SKM-1 (cell line): ENCODE measurements at regions not wholly inside any gene's neighbourhood (a gene's known extent, or its start where the extent isn't known, plus 50 kb on each side); places are given as distances from the start of the nearest gene placed in this dataset.

Experiments
- DNase-seq: peaks from one replicate; lab custom pipeline; 2025; ENCODE audit not compliant: unreplicated experiment; lab: John Stamatoyannopoulos, UW

- DNase-seq: no peak
Observed at GRCh38 chr2:128640845-128641360, 322.2 kb upstream of the HS6ST1 start.

GRCh38 chr2:128641421-128642080 lies 322.9 kb upstream of the HS6ST1 start:
- no peak for DNase-seq

DNA sequence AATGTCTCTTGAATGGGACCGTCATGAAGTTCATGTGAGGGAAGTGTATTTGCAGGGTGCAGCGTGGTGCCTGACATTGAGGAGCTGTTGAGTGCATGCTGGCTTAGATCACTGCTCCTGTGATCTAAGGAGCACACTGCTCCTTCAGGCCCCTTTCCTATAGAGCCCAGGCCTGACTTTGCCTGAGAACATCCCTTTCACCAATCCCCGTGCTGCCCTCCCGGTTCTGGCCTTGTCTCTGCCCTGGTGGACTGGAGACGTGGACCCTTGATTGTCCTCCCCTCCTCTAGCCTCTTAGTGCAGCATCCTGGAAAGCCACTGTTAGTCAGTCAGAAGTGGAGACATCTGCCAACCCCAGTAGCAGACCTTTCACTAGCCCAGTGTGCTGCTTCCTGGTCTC lies 323.6 kb upstream of the HS6ST1 start:
- DNase-seq: no peak

GRCh38 chr2:128642821-128643220 lies 324.2 kb upstream of the HS6ST1 start:
- DNase-seq: no peak

DNA sequence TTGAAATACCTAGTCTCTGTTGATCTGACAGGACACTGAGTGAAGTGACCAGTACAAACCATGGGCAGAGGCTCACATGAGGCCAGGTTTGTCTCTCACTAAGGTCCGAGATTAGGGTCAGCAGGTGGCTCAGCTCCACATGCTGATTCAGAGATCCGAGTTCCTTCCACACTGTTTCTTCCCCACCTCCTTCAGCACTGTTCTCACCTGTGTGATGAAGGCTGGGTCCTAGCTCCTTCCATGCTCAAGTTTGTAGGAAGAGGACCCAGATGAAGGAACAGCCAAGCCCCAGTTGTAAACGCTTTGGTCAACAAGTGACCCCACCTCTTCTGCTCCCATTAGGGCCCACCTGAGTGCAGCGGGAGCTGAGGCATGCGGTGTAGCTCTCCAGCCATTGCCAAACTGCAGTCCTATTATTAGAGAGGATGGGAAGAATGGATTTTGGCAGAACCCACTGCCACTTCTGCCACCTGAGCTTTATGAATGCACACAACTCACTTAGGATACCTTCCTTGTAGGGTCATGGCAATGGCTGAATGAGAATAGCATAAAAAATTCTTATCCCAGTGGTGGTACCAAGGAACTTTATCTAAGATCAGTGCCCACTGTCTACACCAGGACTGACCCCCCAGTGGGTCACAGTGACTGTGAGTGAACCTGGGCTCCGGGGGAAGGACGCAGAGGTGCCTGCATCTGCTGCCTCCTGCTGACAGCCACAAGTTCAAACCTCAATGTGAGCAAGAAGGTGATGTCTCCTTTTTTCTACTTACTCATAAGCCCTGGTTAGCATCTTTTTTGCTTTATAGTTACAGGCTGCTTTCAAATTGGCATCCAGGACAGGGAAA lies 324.8 kb upstream of the HS6ST1 start:
- DNase-seq: no peak

DNA sequence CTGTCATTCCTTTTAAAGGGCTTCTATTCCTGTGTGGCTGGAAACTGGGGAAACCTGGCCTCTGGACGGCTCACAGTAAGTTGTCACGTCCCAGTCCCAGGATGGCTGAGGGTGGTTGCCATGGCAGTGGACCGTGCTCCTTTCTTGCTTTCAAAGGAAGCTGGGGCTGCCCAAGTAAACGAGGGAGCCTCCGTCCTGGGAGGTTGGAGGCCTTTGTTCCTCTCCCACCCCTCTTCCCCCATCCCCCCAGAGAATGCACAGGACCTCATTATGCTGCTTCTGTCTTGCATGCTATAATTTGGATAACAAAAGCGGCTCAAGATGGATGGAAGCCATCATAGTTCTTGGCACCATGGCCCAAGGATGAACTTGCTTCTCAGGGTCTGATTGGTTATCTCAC lies 325.5 kb upstream of the HS6ST1 start:
- DNase-seq: no peak

- no peak for DNase-seq
Observed at GRCh38 chr2:128644718-128645256, 326.1 kb upstream of the HS6ST1 start.

DNA sequence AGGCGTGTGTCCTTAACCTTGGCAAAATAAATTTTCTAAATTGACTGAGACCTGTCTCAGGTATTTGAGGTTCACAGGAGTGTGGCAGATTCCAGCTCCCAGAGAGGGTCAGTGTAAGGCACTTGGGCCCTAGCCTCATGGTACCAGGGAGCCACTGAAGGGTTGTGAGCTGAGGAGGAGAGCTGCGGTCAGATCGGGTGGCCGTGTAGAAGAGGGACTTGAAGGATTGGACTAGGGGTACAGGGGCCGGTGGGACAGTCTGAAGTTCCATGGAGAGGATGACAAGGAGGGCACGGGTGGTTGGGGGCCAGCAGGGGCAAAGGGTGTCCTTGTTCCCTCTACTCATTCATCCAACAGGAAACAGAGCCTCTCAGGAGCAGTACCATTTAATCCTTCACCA lies 327.0 kb upstream of the HS6ST1 start:
- no peak for DNase-seq

DNA sequence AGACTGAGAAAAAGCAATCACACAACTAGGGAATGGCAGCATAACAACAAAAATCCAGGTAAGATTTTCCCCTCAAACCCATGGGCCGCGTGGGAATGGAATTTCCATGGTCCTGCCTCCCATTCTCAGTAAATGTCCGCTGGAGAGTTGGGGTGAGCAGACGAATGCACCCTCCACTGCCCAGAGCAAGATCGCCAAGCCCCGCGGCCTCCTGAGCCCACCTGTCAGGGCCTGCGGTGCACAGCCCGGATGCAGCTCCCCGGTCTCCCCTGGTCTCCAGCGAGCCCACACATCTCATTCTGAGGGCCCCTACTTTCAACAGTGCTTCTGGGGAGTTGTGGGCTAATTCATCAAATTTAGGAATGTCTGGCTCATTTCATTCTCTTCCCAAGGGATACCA lies 327.4 kb upstream of the HS6ST1 start:
- DNase-seq: no peak

- DNase-seq: no peak
Observed at GRCh38 chr2:128646691-128647090, 328.0 kb upstream of the HS6ST1 start.

GRCh38 chr2:128651000-128651399 lies 332.3 kb upstream of the HS6ST1 start:
- no peak for DNase-seq

- peak; percentile 78 for DNase-seq
Observed at GRCh38 chr2:128654408-128654807, 335.7 kb upstream of the HS6ST1 start.

- no peak for DNase-seq
Observed at GRCh38 chr2:128660836-128661235, 342.2 kb upstream of the HS6ST1 start.

- no peak for DNase-seq
Observed at GRCh38 chr2:128661311-128661710, 342.6 kb upstream of the HS6ST1 start.

- DNase-seq: no peak
Observed at GRCh38 chr2:128662051-128662471, 343.4 kb upstream of the HS6ST1 start.

GRCh38 chr2:128663371-128664050 lies 344.8 kb upstream of the HS6ST1 start:
- DNase-seq: no peak

DNA sequence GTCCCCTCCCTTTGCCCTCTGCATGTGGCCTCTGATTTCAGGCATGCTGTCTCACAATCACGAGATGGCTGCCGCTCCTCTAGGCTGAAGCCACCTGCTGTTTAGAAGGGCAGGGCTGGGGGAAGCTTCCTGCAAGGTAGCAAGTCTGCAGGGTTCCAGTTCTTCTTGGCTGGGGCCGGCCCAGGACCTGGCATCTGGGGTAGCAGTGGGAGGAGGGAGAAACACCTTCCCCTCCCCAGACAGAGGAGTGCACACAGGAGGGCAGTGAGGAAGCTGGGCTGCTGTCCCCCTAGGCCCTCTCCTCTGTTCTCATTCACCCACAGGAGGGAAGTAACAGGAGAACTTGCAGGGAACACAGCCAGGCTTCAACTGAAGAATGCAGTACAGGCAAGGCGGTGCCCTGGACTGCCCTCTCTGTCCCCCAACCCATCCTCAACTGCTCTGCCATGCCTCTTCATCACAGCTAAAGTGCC lies 345.9 kb upstream of the HS6ST1 start:
- no peak for DNase-seq

DNA sequence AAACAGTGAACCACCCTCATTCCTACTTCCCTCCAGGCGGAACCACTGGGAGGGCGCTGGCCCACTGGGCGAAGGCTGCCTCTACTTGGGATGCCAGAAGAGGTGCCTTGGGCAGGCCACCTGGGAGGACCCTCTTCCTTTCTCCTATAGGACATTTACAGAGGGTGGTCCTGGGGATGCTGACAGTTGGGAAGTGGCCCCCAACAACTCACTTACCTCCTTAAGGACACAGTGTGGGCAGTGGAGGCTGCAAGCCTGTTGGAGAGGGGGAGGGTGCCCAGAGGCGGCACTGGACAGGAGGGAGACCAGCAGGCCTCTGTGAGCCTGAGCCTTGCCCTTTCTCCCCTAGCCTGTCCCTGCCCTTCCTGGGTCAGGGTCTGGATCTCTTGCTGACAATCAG lies 346.4 kb upstream of the HS6ST1 start:
- DNase-seq: no peak

DNA sequence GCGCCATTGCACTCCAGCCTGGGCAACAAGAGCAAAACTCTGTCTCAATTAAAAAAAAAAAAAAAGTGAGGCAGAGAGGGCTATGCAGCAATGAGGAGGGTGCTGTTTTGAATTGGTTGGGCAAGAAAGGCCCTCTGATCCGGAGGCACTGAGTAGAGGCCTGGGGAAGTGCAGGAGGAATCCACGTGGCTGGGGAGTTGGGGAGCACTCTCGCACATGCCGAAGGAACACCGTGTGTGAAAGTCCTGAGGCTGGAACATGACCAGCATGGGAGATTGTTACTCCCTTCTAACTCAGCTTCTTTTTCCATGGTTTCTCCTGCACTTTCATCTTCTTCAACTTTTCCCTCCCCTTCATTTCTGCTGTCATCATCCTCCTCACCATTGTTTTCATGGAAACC lies 347.9 kb upstream of the HS6ST1 start:
- no peak for DNase-seq

DNA sequence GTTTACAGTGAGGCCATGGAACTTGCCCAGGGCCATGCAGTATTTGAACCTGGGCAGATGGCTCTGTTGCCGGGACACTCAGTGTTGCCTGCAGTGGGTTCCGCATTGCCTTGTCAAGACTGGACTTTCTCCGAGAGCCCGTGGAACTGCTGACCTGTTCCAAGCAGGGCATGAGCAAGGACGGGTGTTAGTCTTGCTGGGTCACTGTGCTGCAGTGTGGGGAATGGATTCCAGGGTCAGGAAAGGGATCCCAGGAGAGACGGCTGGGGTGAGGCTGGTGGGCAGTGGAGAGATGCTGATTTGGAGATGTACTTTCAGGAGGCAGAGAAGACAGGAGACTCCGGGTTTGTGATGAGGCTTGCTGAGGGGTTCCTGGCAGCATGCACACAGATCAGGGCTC lies 348.7 kb upstream of the HS6ST1 start:
- no peak for DNase-seq

- DNase-seq: no peak
Observed at GRCh38 chr2:128668946-128669345, 350.3 kb upstream of the HS6ST1 start.
